Activated B cell treated with CpG ODN at 0.5 μM for 24 hours (primary cell): ENCODE measurements at regions not wholly inside any gene's neighbourhood (a gene's known extent, or its start where the extent isn't known, plus 50 kb on each side); places are given as distances from the start of the nearest gene placed in this dataset.

Source experiments
- ATAC-seq: fragments of 200-7000 bp; cut with Tn5 transposase; one replicate; pipeline ENCODE4 v1.10.0; 2021; ENCODE audit warnings: low read depth, mild to moderate bottlenecking, moderate library complexity
- CTCF ChIA-PET: fragments of 350-600 bp; sonication (Branson Sonifier 250); formaldehyde crosslinking; loops from one replicate; lab custom pipeline; 2021; ENCODE audit warnings: antibody characterized with exemption; lab: Charles Lee
- POLR2A ChIA-PET: fragments of 350-600 bp; sonication (Branson Sonifier 250); formaldehyde crosslinking; loops from one replicate; lab custom pipeline; 2021; ENCODE audit warnings: antibody characterized with exemption; lab: Charles Lee
- DNase-seq: peaks from one replicate; pipeline ENCODE4 v3.0.0; 2022
- H3K27ac Mint-ChIP-seq: one replicate; pipeline ENCODE4 v1.8.0; 2020; ENCODE audit warnings: mixed read lengths
- H3K27me3 Mint-ChIP-seq: one replicate; pipeline ENCODE4 v1.8.0; 2021; ENCODE audit warnings: mixed read lengths
- H3K36me3 Mint-ChIP-seq: one replicate; pipeline ENCODE4 v1.8.0; 2021; ENCODE audit warnings: low read depth, mixed read lengths
- H3K4me1 Mint-ChIP-seq: one replicate; pipeline ENCODE4 v1.8.0; 2021; ENCODE audit warnings: mixed read lengths
- H3K4me3 Mint-ChIP-seq: one replicate; pipeline ENCODE4 v1.8.0; 2020; ENCODE audit warnings: mild to moderate bottlenecking, mixed read lengths
- H3K9me3 Mint-ChIP-seq: one replicate; pipeline ENCODE4 v1.8.0; 2020; ENCODE audit warnings: mixed read lengths
- intact Hi-C: fragments of 100-400 bp; cut with micrococcal nuclease; formaldehyde crosslinking; loops from one replicate; pipeline ENCODE4 v1.15.1; 2024
- TF ChIP-seq, protein P1 (sequence below): fragments of 200-600 bp; IDR thresholded peaks from one replicate; pipeline ENCODE4 v1.8.0; 2022; ENCODE audit warnings: antibody characterized with exemption, mild to moderate bottlenecking

DNA sequence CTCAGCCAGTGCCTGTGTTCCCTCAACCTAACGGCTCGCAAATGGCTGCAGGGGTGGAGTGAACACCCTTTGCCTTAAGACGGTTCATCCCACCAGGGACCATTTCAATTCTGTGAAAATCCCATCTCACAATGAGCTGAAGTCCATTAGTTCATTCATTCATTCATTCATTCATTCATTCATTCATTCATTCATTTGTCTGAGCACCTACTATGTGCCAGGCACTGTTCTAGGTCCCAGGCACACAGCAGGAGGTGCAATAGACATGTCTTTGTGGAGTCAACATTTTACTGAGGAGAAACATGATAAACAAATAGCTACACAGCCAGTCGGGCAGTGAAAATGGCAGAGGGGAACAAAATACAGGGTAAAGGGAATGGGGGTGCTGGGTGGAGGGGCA is 618.8 kb downstream of the MATN1 start:
- TF ChIP-seq, protein P1, sequence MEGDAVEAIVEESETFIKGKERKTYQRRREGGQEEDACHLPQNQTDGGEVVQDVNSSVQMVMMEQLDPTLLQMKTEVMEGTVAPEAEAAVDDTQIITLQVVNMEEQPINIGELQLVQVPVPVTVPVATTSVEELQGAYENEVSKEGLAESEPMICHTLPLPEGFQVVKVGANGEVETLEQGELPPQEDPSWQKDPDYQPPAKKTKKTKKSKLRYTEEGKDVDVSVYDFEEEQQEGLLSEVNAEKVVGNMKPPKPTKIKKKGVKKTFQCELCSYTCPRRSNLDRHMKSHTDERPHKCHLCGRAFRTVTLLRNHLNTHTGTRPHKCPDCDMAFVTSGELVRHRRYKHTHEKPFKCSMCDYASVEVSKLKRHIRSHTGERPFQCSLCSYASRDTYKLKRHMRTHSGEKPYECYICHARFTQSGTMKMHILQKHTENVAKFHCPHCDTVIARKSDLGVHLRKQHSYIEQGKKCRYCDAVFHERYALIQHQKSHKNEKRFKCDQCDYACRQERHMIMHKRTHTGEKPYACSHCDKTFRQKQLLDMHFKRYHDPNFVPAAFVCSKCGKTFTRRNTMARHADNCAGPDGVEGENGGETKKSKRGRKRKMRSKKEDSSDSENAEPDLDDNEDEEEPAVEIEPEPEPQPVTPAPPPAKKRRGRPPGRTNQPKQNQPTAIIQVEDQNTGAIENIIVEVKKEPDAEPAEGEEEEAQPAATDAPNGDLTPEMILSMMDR: no peak
- H3K36me3 Mint-ChIP-seq: no peaks in the 10 kb centered on the region
- no peaks in the 10 kb centered on the region for H3K4me1 Mint-ChIP-seq
- ATAC-seq (no peak), DNase-seq (no peak)
- H3K9me3 Mint-ChIP-seq: no peaks in the 10 kb centered on the region
- ChIA-PET POLR2A (no interaction called here), CTCF (no interaction called here)
- H3K4me3 Mint-ChIP-seq: no peak overlapping the region
- peaks cover 20% of the 10 kb centered on the region for H3K27me3 Mint-ChIP-seq
- no peak overlapping the region for H3K27ac Mint-ChIP-seq
- intact Hi-C loops: no loop called here

DNA sequence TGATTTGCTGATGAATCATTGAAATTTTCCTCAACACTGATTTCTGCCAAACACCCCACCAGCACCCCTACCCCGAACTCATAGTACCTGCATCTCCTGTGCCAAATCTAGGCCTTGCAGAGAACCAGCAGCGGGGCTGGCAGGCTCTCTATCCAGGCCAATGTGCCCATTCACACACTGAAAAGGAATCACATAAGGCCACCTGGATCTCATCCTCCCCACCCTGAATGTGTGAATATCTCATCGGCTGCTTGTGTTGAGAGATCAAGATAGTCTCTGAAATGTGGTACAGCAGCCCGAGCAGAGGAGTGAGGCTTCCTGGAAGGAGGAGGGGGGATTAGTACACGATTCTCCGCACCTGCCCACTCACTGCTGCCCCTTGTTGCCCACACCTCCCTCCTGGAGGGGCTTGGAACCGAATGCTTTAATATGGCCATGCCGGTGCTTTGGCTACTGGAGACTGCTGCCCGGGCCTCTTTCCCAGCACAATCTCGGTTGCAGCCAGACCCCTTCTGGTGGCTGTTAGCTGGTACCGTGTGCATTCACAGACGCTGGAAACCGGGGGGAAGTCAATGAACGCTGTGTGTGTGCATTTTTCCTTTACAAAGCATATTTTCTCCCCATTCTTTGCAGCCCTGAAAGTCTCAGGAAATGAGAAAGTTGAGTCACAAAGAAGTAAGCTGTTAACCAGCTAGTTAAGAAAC is 619.5 kb downstream of the MATN1 start:
- no peak for DNase-seq
- ATAC-seq: no peak
- H3K4me3 Mint-ChIP-seq: no peak overlapping the region
- H3K9me3 Mint-ChIP-seq: no peaks in the 10 kb centered on the region
- peaks cover 16% of the 10 kb centered on the region for H3K27me3 Mint-ChIP-seq
- no peaks in the 10 kb centered on the region for H3K4me1 Mint-ChIP-seq
- intact Hi-C loops: no loop called here
- ChIA-PET POLR2A (no interaction called here), CTCF (no interaction called here)
- H3K36me3 Mint-ChIP-seq: no peaks in the 10 kb centered on the region
- TF ChIP-seq, protein P1: no peak
- no peak overlapping the region for H3K27ac Mint-ChIP-seq

DNA sequence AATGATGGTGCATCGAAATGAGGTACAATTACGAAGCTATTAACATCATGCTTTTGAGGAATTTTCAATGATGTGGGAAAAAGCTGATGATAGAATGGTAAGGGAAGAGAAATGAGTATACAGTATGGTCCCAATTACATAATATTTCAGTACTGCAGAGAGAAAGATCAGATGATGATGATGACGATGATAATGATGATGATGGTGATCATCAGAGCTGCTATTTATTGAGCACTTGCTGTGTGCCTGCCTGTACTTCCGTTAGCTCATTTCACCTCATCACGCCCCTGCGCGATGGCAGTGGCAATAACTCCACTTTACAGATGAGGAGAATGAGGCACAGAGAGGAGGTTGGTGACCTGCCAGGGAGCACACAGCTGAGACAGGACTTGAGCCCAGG is 620.8 kb downstream of the MATN1 start:
- no peak overlapping the region for H3K27ac Mint-ChIP-seq
- no peak overlapping the region for H3K4me3 Mint-ChIP-seq
- TF ChIP-seq, protein P1: no peak
- no peak for DNase-seq
- ChIA-PET CTCF (no interaction called here), POLR2A (no interaction called here)
- H3K36me3 Mint-ChIP-seq: no peaks in the 10 kb centered on the region
- H3K27me3 Mint-ChIP-seq: peaks cover 9% of the 10 kb centered on the region
- H3K4me1 Mint-ChIP-seq: no peaks in the 10 kb centered on the region
- intact Hi-C loops: no loop called here
- H3K9me3 Mint-ChIP-seq: no peaks in the 10 kb centered on the region
- no peak for ATAC-seq

DNA sequence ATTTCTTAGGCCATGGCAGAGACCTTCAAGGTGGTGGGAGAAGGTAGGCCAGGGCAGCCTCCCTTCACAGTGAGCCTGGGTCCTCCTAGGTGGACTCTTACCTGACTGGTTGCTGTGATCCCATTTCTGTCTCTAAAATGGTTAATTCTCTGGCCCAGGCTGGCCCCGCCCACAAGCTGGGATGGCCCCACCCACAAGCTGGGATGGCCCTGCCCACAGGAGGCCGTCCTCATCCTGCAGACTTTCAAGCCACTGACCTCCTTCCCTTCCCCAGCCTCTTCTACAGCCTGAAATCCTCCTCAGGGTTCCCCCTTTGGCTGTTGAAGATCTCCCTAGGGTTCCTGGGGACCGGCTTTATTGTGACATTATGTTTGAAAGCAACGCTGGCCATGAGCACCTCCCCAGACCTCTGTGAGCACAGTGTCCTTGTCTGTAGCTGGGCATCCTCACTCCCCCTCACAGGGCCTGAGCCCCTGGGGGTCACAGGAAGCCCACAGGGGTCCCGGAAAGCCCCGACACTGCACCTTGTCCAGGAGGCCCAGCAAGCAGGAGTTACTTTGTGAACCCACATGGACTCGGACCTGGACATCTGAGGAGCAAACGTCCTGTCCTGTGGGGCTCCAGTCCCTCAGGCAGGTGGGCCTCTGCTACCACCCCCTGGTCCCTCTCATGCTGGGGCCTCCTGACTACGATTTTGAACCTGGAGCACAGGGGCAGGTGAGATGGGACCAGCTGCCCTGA is 621.7 kb downstream of the MATN1 start:
- no peak overlapping the region for H3K4me3 Mint-ChIP-seq
- POLR2A ChIA-PET: no interaction called here
- CTCF ChIA-PET: no interaction called here
- intact Hi-C loops: no loop called here
- TF ChIP-seq, protein P1: no peak
- H3K4me1 Mint-ChIP-seq: no peaks in the 10 kb centered on the region
- H3K27me3 Mint-ChIP-seq: peaks cover 2% of the 10 kb centered on the region
- H3K36me3 Mint-ChIP-seq: no peaks in the 10 kb centered on the region
- H3K27ac Mint-ChIP-seq: no peak overlapping the region
- no peak for DNase-seq
- H3K9me3 Mint-ChIP-seq: no peaks in the 10 kb centered on the region
- ATAC-seq: no peak

DNA sequence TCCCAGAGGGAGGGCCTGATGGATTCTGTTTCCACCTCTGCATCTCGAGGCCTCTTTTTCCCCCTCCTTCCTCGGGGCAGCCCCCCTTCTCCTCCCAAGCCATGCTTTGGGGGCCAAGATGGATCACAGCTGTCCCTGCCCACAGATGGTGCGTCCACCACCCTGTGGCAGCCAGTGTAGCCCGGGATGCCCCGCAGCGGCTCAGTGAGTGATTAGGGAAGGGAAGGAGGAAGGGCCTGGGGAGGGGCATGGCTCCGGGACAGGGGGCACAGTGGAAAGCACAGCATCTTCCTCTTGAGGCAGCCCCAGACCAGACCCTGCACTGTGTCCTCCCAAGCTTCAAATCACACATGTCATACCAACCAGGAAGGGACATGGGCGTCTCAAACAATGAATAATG is 622.4 kb downstream of the MATN1 start:
- intact Hi-C loops: no loop called here
- ATAC-seq: no peak
- DNase-seq: no peak
- Mint-ChIP-seq H3K27ac (no peak overlapping the region), H3K4me3 (no peak overlapping the region), H3K36me3 (no peaks in the 10 kb centered on the region), H3K9me3 (no peaks in the 10 kb centered on the region), H3K4me1 (no peaks in the 10 kb centered on the region), H3K27me3 (peaks cover 2% of the 10 kb centered on the region)
- TF ChIP-seq, protein P1: no peak
- ChIA-PET POLR2A (no interaction called here), CTCF (no interaction called here)
